Activated CD8-positive, alpha-beta T cell treated with anti-CD3 and anti-CD28 coated beads, Interleukin-2, amount 10 ng/mL, durations not matched to agents 7 days and 5 days (primary cell): ENCODE measurements at regions not wholly inside any gene's neighbourhood (a gene's known extent, or its start where the extent isn't known, plus 50 kb on each side); places are given as distances from the start of the nearest gene placed in this dataset.
"Not testable (repeated sequence)": the region's sequence is repeated elsewhere in the genome, so short reads cannot be mapped to it uniquely, and the experiment has no call there.

Experiments
- ATAC-seq: fragments of 150-1000 bp; cut with Tn5 transposase; one replicate; pipeline ENCODE4 v1.10.0; 2021; ENCODE audit warnings: moderate library complexity
- CTCF ChIA-PET: fragments of 350-600 bp; sonication (Branson Sonifier 250); formaldehyde crosslinking; loops from one replicate; lab custom pipeline; 2021; ENCODE audit warnings: antibody characterized with exemption; lab: Charles Lee
- POLR2A ChIA-PET: fragments of 350-600 bp; sonication (Branson Sonifier 250); formaldehyde crosslinking; loops from one replicate; lab custom pipeline; 2021; ENCODE audit warnings: antibody characterized with exemption; lab: Charles Lee
- DNase-seq: peaks from one replicate; pipeline ENCODE4 v3.0.0-alpha.2; 2020
- H3K27ac Mint-ChIP-seq: one replicate; pipeline ENCODE4 v1.8.0; 2021; ENCODE audit warnings: mild to moderate bottlenecking, mixed read lengths
- H3K27me3 Mint-ChIP-seq: one replicate; pipeline ENCODE4 v1.8.0; 2021; ENCODE audit warnings: low read depth, mixed read lengths
- H3K36me3 Mint-ChIP-seq: one replicate; pipeline ENCODE4 v1.8.0; 2021; ENCODE audit warnings: low read depth, mixed read lengths
- H3K4me1 Mint-ChIP-seq: one replicate; pipeline ENCODE4 v1.8.0; 2021; ENCODE audit warnings: low read depth, mixed read lengths
- H3K4me3 Mint-ChIP-seq: one replicate; pipeline ENCODE4 v1.8.0; 2021; ENCODE audit warnings: mild to moderate bottlenecking, mixed read lengths
- H3K9me3 Mint-ChIP-seq: one replicate; pipeline ENCODE4 v1.8.0; 2022; ENCODE audit warnings: mixed read lengths; ENCODE audit not compliant: insufficient read depth

DNA sequence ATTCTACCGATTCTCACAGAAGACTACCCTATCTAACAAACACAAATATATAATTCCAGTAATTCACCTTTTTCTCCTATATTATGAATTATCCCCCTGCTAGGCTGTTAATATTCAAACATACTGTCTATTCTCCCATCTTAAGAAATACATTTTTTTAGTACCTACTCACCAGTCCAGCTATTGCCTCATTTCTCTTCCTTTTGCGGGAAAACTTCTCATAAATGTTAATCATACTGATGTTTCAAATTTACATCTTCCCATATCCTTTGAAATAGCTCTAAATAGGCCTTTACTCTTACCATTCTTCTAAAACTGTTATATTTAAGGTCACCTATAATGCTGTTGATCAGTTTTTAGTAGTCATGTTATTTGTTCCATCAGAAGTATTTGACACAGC, 759.1 kb upstream of the SLIT2 start:
- Mint-ChIP-seq H3K36me3 (no peaks in the 10 kb centered on the region), H3K4me3 (no peak overlapping the region), H3K27ac (no peak overlapping the region), H3K4me1 (no peaks in the 10 kb centered on the region), H3K27me3 (no peaks in the 10 kb centered on the region), H3K9me3 (peaks cover 7% of the 10 kb centered on the region)
- ChIA-PET CTCF (no interaction called here), POLR2A (no interaction called here)
- no peak for ATAC-seq
- DNase-seq: no peak

DNA sequence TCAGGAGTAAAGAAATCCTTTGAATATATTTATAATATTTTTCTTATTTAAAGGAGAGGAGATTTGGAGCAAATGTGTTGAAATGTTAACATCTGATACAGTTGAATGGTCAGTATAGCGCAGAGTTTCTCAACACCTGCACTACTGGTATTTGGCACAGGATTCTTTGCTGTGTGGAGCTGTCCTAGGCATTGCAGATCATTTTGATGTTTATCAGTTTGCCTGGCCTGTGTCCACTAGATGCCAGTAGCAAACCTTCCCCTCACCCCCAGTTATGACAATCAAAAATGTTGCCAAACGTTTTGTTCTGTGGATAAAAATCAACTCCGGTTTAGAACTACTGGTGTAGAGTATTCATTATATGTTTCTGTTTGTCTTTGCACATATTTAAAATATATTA, 765.3 kb upstream of the SLIT2 start:
- DNase-seq (no peak), ATAC-seq (no peak)
- Mint-ChIP-seq H3K4me1 (no peaks in the 10 kb centered on the region), H3K27ac (no peak overlapping the region), H3K4me3 (no peak overlapping the region), H3K27me3 (no peaks in the 10 kb centered on the region), H3K9me3 (peaks cover 8% of the 10 kb centered on the region), H3K36me3 (no peaks in the 10 kb centered on the region)
- POLR2A ChIA-PET: no interaction called here
- CTCF ChIA-PET: no interaction called here

- ATAC-seq: no peak
- H3K4me3 Mint-ChIP-seq: no peak overlapping the region
- H3K27ac Mint-ChIP-seq: no peak overlapping the region
- H3K36me3 Mint-ChIP-seq: no peaks in the 10 kb centered on the region
- no peak for DNase-seq
- ChIA-PET POLR2A (no interaction called here), CTCF (no interaction called here)
- H3K4me1 Mint-ChIP-seq: no peaks in the 10 kb centered on the region
- no peaks in the 10 kb centered on the region for H3K27me3 Mint-ChIP-seq
- no peaks in the 10 kb centered on the region for H3K9me3 Mint-ChIP-seq
Measured at GRCh38 chr4:19478791-19479190, 772.9 kb upstream of the SLIT2 start.

DNA sequence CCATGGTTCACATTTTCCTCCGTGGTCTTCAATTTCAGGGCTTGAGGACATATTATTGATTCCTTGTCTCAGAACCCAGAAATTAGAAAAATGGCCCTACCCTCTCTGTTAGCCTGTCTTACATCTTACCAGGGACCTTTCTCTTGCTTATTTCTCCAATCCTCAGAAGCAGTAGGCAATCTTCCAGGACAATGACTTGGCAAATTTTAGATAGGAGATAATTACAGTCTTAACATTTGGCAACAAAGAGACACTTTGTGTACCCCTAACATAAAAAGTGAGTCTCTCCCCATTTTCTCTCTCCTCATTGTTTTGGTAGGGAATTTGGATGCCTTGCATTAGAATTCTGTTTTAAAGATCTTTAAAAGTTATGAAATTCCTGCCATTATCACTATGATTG, 778.1 kb upstream of the SLIT2 start:
- ChIA-PET CTCF (no interaction called here), POLR2A (no interaction called here)
- ATAC-seq (no peak), DNase-seq (no peak)
- Mint-ChIP-seq H3K36me3 (no peaks in the 10 kb centered on the region), H3K4me3 (no peak overlapping the region), H3K9me3 (peaks cover 22% of the 10 kb centered on the region), H3K27ac (no peak overlapping the region), H3K4me1 (no peaks in the 10 kb centered on the region), H3K27me3 (no peaks in the 10 kb centered on the region)

- no peak for ATAC-seq
- H3K36me3 Mint-ChIP-seq: no peaks in the 10 kb centered on the region
- H3K27me3 Mint-ChIP-seq: no peaks in the 10 kb centered on the region
- no peak for DNase-seq
- CTCF ChIA-PET: no interaction called here
- H3K4me3 Mint-ChIP-seq: no peak overlapping the region
- no peaks in the 10 kb centered on the region for H3K4me1 Mint-ChIP-seq
- no peak overlapping the region for H3K27ac Mint-ChIP-seq
- H3K9me3 Mint-ChIP-seq: peaks cover 22% of the 10 kb centered on the region
- POLR2A ChIA-PET: no interaction called here
Measured at GRCh38 chr4:19472666-19473065, 779.0 kb upstream of the SLIT2 start.

- H3K4me3 Mint-ChIP-seq, H3K27ac Mint-ChIP-seq, H3K4me1 Mint-ChIP-seq, DNase-seq, CTCF ChIA-PET, ATAC-seq, H3K36me3 Mint-ChIP-seq, H3K27me3 Mint-ChIP-seq, POLR2A ChIA-PET: not testable (repeated sequence)
- peaks cover 22% of the 10 kb centered on the region for H3K9me3 Mint-ChIP-seq
Measured at GRCh38 chr4:19470001-19470400, 781.7 kb upstream of the SLIT2 start.

GRCh38 chr4:19462117-19462516, 789.6 kb upstream of the SLIT2 start:
- ATAC-seq (no peak), DNase-seq (no peak)
- H3K36me3 Mint-ChIP-seq: no peaks in the 10 kb centered on the region
- H3K27me3 Mint-ChIP-seq: no peaks in the 10 kb centered on the region
- POLR2A ChIA-PET: no interaction called here
- H3K9me3 Mint-ChIP-seq: no peaks in the 10 kb centered on the region
- H3K4me3 Mint-ChIP-seq: no peak overlapping the region
- CTCF ChIA-PET: no interaction called here
- H3K27ac Mint-ChIP-seq: no peak overlapping the region
- no peaks in the 10 kb centered on the region for H3K4me1 Mint-ChIP-seq

DNA sequence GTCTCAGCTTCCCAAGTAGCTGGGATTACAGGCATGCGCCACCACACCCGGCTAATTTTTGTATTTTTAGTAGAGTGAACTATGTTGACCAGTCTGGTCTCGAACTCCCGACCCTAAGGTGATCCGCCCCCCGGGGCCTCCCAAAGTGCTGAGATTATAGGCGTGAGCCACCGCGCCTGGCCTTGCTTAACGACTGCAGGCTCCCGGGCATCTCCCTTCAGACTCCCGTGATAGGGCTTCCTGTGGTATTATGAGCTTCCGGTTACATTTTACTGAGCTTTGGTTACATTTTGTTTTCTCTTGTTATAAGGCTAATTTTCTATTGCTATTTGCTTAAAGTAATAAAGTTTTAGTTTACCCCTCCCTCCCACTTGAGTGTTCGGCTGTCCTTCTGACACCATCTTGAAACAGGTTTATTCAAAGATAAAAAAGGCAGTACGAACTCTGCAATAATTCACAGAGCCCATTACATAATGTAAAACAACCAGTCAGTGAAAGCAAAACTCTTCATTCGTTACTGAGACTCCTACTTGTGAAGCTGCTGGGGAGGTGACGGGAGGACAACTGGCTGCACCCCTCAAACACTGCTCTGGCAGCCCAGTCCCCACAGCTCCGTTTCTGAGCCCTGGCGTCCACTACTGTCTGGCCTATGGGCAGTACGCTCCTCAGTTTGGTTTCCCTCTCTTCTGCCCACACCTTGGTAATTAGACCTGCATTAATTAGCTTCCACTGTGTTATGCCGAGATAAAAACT, 795.7 kb upstream of the SLIT2 start:
- Mint-ChIP-seq H3K4me1 (no peaks in the 10 kb centered on the region), H3K27ac (no peak overlapping the region), H3K4me3 (no peak overlapping the region), H3K27me3 (no peaks in the 10 kb centered on the region), H3K9me3 (peaks cover 7% of the 10 kb centered on the region), H3K36me3 (no peaks in the 10 kb centered on the region)
- DNase-seq: no peak
- no peak for ATAC-seq
- POLR2A ChIA-PET: no interaction called here
- CTCF ChIA-PET: no interaction called here

DNA sequence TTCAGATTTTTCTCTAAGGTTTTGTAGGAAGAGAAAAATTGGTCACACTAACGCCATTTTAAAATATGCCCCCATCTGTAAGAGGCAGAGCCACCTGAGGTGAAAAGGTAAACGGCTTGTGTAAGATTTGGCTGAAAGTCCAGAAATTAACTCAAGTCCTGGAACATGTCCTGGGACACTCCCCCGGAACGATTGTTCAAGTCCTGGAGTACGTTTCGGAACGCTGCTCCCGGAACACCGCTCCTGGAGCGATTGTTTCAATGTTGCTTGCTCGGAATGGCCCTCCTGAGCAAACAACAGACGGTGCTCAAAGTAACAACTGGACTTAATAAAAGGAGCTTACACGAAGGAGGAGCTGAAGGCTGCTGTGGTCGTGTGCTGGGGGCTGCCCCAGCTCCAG, 796.5 kb upstream of the SLIT2 start:
- no peak for DNase-seq
- no peak for ATAC-seq
- no peak overlapping the region for H3K4me3 Mint-ChIP-seq
- no peak overlapping the region for H3K27ac Mint-ChIP-seq
- no peaks in the 10 kb centered on the region for H3K27me3 Mint-ChIP-seq
- no peaks in the 10 kb centered on the region for H3K4me1 Mint-ChIP-seq
- ChIA-PET POLR2A (no interaction called here), CTCF (no interaction called here)
- no peaks in the 10 kb centered on the region for H3K36me3 Mint-ChIP-seq
- peaks cover 9% of the 10 kb centered on the region for H3K9me3 Mint-ChIP-seq

DNA sequence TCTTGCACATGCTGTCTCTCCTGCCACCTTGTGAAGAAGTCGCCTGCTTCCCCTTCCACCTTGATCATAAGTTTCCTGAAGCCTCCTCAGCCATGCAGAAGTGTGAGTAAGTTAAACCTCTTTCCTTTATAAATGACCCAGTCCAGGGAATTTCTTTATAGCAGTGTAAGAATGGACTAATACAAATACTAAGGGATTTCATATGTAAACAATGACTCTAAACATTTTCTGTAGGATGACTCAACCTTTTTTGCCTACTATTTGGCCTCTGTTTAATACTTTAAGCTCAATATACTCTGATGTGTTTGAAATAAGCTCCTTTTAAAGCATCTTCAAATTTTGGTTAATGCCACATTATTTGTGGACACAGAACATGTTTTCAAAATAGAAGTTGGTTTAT, 813.5 kb upstream of the SLIT2 start:
- DNase-seq (no peak), ATAC-seq (no peak)
- Mint-ChIP-seq H3K27ac (no peak overlapping the region), H3K27me3 (no peaks in the 10 kb centered on the region), H3K36me3 (no peaks in the 10 kb centered on the region), H3K4me1 (no peaks in the 10 kb centered on the region), H3K9me3 (peaks cover 6% of the 10 kb centered on the region), H3K4me3 (no peak overlapping the region)
- POLR2A ChIA-PET: no interaction called here
- CTCF ChIA-PET: no interaction called here

- ChIA-PET POLR2A (no interaction called here), CTCF (no interaction called here)
- no peaks in the 10 kb centered on the region for H3K27me3 Mint-ChIP-seq
- H3K9me3 Mint-ChIP-seq: peaks cover 13% of the 10 kb centered on the region
- no peaks in the 10 kb centered on the region for H3K4me1 Mint-ChIP-seq
- DNase-seq (no peak), ATAC-seq (no peak)
- H3K36me3 Mint-ChIP-seq: no peaks in the 10 kb centered on the region
- H3K4me3 Mint-ChIP-seq: no peak overlapping the region
- no peak overlapping the region for H3K27ac Mint-ChIP-seq
Measured at GRCh38 chr4:19437008-19437407, 814.7 kb upstream of the SLIT2 start.

- ChIA-PET POLR2A (no interaction called here), CTCF (no interaction called here)
- no peaks in the 10 kb centered on the region for H3K4me1 Mint-ChIP-seq
- H3K36me3 Mint-ChIP-seq: no peaks in the 10 kb centered on the region
- H3K27ac Mint-ChIP-seq: no peak overlapping the region
- H3K4me3 Mint-ChIP-seq: no peak overlapping the region
- H3K27me3 Mint-ChIP-seq: no peaks in the 10 kb centered on the region
- ATAC-seq (no peak), DNase-seq (no peak)
- H3K9me3 Mint-ChIP-seq: peaks cover 25% of the 10 kb centered on the region
Measured at GRCh38 chr4:19429684-19430083, 822.0 kb upstream of the SLIT2 start.

GRCh38 chr4:19425146-19425545, 826.6 kb upstream of the SLIT2 start:
- Mint-ChIP-seq H3K4me1 (no peaks in the 10 kb centered on the region), H3K36me3 (no peaks in the 10 kb centered on the region), H3K9me3 (peaks cover 16% of the 10 kb centered on the region), H3K4me3 (no peak overlapping the region), H3K27me3 (no peaks in the 10 kb centered on the region), H3K27ac (no peak overlapping the region)
- POLR2A ChIA-PET: no interaction called here
- DNase-seq (no peak), ATAC-seq (no peak)
- CTCF ChIA-PET: no interaction called here
